DND-41 (cell line): ENCODE measurements at regions not wholly inside any gene's neighbourhood (a gene's known extent, or its start where the extent isn't known, plus 50 kb on each side); places are given as distances from the start of the nearest gene placed in this dataset.

Experiments
- ATAC-seq: fragments of 200-7000 bp; cut with Tn5 transposase; 3 replicates; pipeline ENCODE4 v1.9.1; 2021; ENCODE audit warnings: low read depth; ENCODE audit not compliant: insufficient read depth
- DNase-seq: peaks from one replicate; pipeline ENCODE4 v3.0.0-alpha.2; 2020
- H2AFZ ChIP-seq: 2 replicates; pipeline ENCODE4 v1.6.0; 2012; ENCODE audit warnings: low read depth, low read length
- H3K27ac ChIP-seq: 2 replicates; pipeline ENCODE4 v1.5.1; 2012; ENCODE audit warnings: low read length, inconsistent platforms
- H3K27me3 ChIP-seq: fragments of 200-600 bp; sonication (generic); 2 replicates; pipeline ENCODE4 v1.6.0; 2012; ENCODE audit warnings: low read length, mild to moderate bottlenecking, inconsistent platforms; ENCODE audit not compliant: insufficient read depth, poor library complexity
- H3K36me3 ChIP-seq: 2 replicates; pipeline ENCODE4 v1.5.1; 2012; ENCODE audit warnings: low read length, inconsistent platforms; ENCODE audit not compliant: insufficient read depth
- H3K4me1 ChIP-seq: 2 replicates; pipeline ENCODE4 v1.5.1; 2012; ENCODE audit warnings: mild to moderate bottlenecking, low read length; ENCODE audit not compliant: insufficient read depth
- H3K4me2 ChIP-seq: 2 replicates; pipeline ENCODE4 v1.6.0; 2012; ENCODE audit warnings: mild to moderate bottlenecking, moderate library complexity, low read length, inconsistent platforms; ENCODE audit not compliant: insufficient read depth
- H3K4me3 ChIP-seq, 2 experiments: fragments of 200-600 bp in 1 of 2; shearing (Covaris generic) in 1 of 2; 2 replicates each; pipeline ENCODE4 v1.5.1; 2012 to 2016; ENCODE audit warnings: inconsistent platforms in 2 of 2, low read length in 2 of 2, mild to moderate bottlenecking in 2 of 2, low read depth in 1 of 2, moderate library complexity in 1 of 2
- H3K79me2 ChIP-seq: 2 replicates; pipeline ENCODE4 v1.6.0; 2012; ENCODE audit warnings: low read length, inconsistent platforms; ENCODE audit not compliant: insufficient read depth
- H3K9ac ChIP-seq: 2 replicates; pipeline ENCODE4 v1.6.0; 2012; ENCODE audit warnings: low read depth, mild to moderate bottlenecking, inconsistent platforms, low read length, moderate library complexity
- H3K9me3 ChIP-seq: 2 replicates; pipeline ENCODE4 v1.5.1; 2012; ENCODE audit warnings: low read length, moderate library complexity, mild to moderate bottlenecking, inconsistent platforms; ENCODE audit not compliant: insufficient read depth, severe bottlenecking
- H4K20me1 ChIP-seq: 2 replicates; pipeline ENCODE4 v1.6.0; 2012; ENCODE audit warnings: low read length; ENCODE audit not compliant: insufficient read depth
- CTCF ChIP-seq: IDR thresholded peaks from 2 replicates; pipeline ENCODE4 v1.5.1; 2012; ENCODE audit warnings: borderline replicate concordance, low read length, moderate library complexity, mild to moderate bottlenecking; ENCODE audit not compliant: poor library complexity, severe bottlenecking; ENCODE audit errors: extremely low read depth
- EZH2 ChIP-seq: IDR thresholded peaks from 3 replicates; pipeline ENCODE4 v1.6.1; 2012; ENCODE audit warnings: borderline replicate concordance, low read depth, mild to moderate bottlenecking, moderate library complexity, low read length, inconsistent platforms; ENCODE audit not compliant: severe bottlenecking

- H3K27ac ChIP-seq: no peak overlapping the region
- DNase-seq (no peak), ATAC-seq (no peak)
- H3K9ac ChIP-seq: no peak overlapping the region
- H3K79me2 ChIP-seq: no peaks in the 10 kb centered on the region
- no peaks in the 10 kb centered on the region for H3K9me3 ChIP-seq
- H3K4me3 ChIP-seq: no peak overlapping the region
- no peaks in the 10 kb centered on the region for H4K20me1 ChIP-seq
- no peak overlapping the region for H2AFZ ChIP-seq
- TF ChIP-seq EZH2 (no peak), CTCF (no peak)
- no peaks in the 10 kb centered on the region for H3K4me1 ChIP-seq
- no peaks in the 10 kb centered on the region for H3K36me3 ChIP-seq
- no peak overlapping the region for H3K4me2 ChIP-seq
- H3K27me3 ChIP-seq: peaks cover 10% of the 10 kb centered on the region
Observed at GRCh38 chr7:117975476-117975875, 102.2 kb upstream of the CTTNBP2 start.

GRCh38 chr7:117979954-117980497, 106.8 kb upstream of the CTTNBP2 start:
- H3K9me3 ChIP-seq: no peaks in the 10 kb centered on the region
- DNase-seq: no peak
- no peaks in the 10 kb centered on the region for H4K20me1 ChIP-seq
- H3K27me3 ChIP-seq: peaks cover 21% of the 10 kb centered on the region
- no peak overlapping the region for H2AFZ ChIP-seq
- H3K4me3 ChIP-seq: no peak overlapping the region
- TF ChIP-seq CTCF (no peak), EZH2 (no peak)
- H3K27ac ChIP-seq: no peak overlapping the region
- H3K9ac ChIP-seq: no peak overlapping the region
- no peak overlapping the region for H3K4me2 ChIP-seq
- H3K4me1 ChIP-seq: no peaks in the 10 kb centered on the region
- H3K36me3 ChIP-seq: no peaks in the 10 kb centered on the region
- no peaks in the 10 kb centered on the region for H3K79me2 ChIP-seq
- no peak for ATAC-seq

- H3K4me1 ChIP-seq: no peaks in the 10 kb centered on the region
- no peak overlapping the region for H3K4me2 ChIP-seq
- no peaks in the 10 kb centered on the region for H3K36me3 ChIP-seq
- ATAC-seq: no peak
- TF ChIP-seq EZH2 (no peak), CTCF (no peak)
- H4K20me1 ChIP-seq: no peaks in the 10 kb centered on the region
- H2AFZ ChIP-seq: no peak overlapping the region
- no peak overlapping the region for H3K27ac ChIP-seq
- no peaks in the 10 kb centered on the region for H3K9me3 ChIP-seq
- DNase-seq: no peak
- H3K9ac ChIP-seq: no peak overlapping the region
- H3K79me2 ChIP-seq: no peaks in the 10 kb centered on the region
- H3K27me3 ChIP-seq: peaks cover 16% of the 10 kb centered on the region
- H3K4me3 ChIP-seq: no peak overlapping the region
Observed at GRCh38 chr7:117982071-117983055, 109.1 kb upstream of the CTTNBP2 start.
